ENCODE measurements at regions not wholly inside any gene's neighbourhood (a gene's known extent, or its start where the extent isn't known, plus 50 kb on each side); places are given as distances from the start of the nearest gene placed in this dataset.

DNA sequence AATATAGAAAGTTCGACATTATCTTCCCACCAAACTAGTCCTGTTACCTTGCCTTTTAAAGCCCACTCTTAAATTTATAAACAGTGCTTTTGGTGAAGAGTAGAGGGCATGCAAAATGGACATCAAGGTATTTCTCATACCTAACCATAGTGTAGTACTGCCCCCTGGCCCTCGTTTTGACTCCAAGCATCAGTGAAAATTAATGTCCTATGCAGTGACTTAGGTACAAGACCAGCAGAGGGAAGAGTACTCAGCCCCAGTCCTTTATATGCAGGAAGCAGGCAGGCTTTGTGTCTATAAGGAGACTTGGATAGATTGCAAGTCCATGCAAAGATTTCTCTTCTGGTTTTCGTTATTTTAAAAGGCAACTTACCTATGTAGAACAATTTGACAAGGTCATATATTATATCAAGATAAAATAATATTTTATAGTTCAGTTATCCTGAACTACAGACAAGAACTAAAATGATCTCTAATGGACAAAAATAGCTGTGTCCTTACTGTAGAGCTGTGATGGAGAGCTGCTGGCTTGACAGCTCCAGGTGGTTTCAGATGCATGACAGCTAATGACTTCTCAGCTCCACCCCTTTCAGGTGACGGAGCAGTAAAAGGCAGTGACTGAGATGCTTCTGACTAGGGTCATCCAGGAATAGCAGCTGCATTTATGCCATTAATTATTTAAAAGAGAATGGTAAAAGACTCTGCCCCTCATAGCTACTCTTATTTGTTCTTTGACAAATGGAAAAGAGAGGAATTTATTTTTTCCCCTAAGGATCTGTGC, 646.1 kb downstream of the SQOR start:
- TF ChIP-seq RAD21 (IDR thresholded peaks at IDR 0.05 in 1 of 2, conservative IDR thresholded peaks at IDR 0.05 in 1 of 2; ENCODE audit: low read depth in 2 of 2, low read length in 2 of 2) (peak; percentile 83), CTCF (IDR thresholded peaks at IDR 0.05; ENCODE audit: control extremely low read depth in 1 of 3, insufficient read depth in 1 of 3, low read depth in 1 of 3, low read length in 3 of 3) (peak in 2 of 3 experiments; percentile 70 to 87; a peak in 3 of 4 replicates), BACH1 (IDR thresholded peaks at IDR 0.05; ENCODE audit: low read length) (no peak), POLR2A (IDR thresholded peaks at IDR 0.05; ENCODE audit: control extremely low read depth in 1 of 2, low read depth in 2 of 2, low read length in 2 of 2) (no peak), POLR2AphosphoS5 (IDR thresholded peaks at IDR 0.05; ENCODE audit: low read depth, low read length) (no peak), SUZ12 (IDR thresholded peaks at IDR 0.05; ENCODE audit: low read length) (no peak)

Data from H1 (cell line).